Epithelial cell of esophagus (primary cell): ENCODE measurements at regions not wholly inside any gene's neighbourhood (a gene's known extent, or its start where the extent isn't known, plus 50 kb on each side); places are given as distances from the start of the nearest gene placed in this dataset.

Source experiments
- DNase-seq: peaks from one replicate; pipeline ENCODE4 v3.0.0; 2010; ENCODE audit warnings: low read depth
- H3K4me3 ChIP-seq: 2 replicates; pipeline ENCODE4 v1.5.1; 2011; ENCODE audit warnings: mild to moderate bottlenecking, low read length, control low read depth
- CTCF ChIP-seq: IDR thresholded peaks from 2 replicates; pipeline ENCODE4 v1.5.1; 2011; ENCODE audit warnings: low read depth, mild to moderate bottlenecking, low read length, control low read depth, inconsistent platforms; ENCODE audit not compliant: insufficient read depth; ENCODE audit errors: missing control alignments

DNA sequence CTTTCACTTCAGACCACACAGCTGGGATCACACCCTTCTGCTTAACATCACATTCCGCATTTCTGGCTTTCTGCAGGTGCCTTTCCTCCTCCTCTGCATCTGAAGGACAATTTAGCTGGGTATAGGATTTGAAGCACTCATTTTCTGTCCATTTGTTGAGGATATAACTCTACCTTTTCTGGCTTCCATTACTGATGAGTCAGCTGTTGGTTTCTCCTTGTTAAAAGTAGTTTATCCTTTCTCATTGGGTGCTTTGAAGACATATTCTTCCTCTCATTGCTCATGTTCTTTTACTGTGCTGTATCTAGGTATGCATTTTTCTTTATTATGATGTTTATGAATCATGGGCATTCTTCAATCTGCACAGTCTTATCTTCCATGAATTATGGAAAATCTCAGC, 199.3 kb upstream of the SOX1 start:
- no peak overlapping the region for H3K4me3 ChIP-seq
- no peak for DNase-seq
- no peak for TF ChIP-seq CTCF

DNA sequence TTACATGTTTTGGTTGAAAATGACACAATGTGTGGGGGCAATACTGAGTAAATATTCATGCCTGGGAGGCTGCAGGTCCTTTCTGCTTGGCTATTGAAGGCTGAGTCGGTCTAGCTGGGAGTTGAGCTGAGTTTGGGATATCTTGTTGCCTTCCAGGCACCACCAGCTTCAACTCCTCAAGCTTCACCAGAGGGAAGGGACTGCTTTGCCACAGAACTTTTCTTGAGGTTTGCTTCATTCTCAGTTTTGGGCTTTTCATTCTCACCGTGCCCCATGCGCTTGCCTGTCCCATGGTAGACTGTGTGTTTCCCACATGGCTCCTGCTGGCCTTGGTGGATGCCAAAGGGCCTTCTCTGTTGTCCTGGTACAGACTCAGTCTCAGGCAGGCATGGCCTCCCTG, 198.2 kb upstream of the SOX1 start:
- no peak for TF ChIP-seq CTCF
- H3K4me3 ChIP-seq, result no peak overlapping the region
- no peak for DNase-seq

GRCh38 chr13:111872475-111873150, 194.3 kb upstream of the SOX1 start:
- H3K4me3 ChIP-seq, result no peak overlapping the region
- no peak for DNase-seq
- TF ChIP-seq CTCF, result no peak

DNA sequence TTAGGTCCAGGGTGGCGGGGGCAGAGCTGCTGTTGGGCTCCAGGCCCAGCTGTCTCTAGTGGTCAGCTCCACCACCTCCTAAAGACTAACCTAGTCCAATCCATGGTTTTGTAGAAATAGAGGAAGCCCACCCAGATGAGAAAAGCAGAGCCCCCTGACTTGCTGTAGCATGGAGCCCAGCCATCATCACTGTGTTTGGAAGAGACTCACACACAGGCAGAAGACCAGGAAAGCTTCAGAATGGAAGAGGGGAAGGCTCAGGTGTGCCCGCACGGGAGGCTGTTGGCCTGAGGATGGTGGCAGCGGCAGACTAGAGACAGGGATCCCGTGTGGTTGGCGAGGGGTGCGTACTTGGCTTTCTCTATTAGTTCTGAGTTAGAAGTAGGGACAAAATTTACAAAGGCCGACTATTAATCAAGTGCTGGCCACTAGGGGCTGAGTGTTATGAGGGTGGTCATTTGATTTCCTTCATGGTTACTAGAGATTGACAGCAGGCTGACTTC, 193.2 kb upstream of the SOX1 start:
- H3K4me3 ChIP-seq, result no peak overlapping the region
- TF ChIP-seq CTCF, result no peak
- DNase-seq, result no peak

DNA sequence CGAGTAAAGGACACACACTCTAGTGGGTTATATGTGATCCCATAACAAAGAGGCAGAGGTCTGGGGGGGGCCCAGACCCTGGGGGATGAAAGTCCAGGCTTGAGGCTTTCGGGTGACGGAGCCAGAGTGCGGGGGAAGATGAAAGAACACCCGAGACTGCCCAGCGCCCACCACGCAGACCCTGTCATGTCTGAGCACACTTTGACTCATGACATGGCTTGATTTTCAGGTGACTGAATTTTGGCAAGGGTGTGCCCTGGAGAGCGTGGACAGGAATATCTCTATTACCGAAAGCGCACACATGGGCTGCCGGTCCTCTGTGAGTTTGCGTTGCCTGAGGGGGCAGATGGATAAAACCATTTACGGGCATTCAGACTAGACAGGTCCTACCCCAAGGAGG, 192.0 kb upstream of the SOX1 start:
- TF ChIP-seq CTCF, result no peak
- DNase-seq, result no peak

DNA sequence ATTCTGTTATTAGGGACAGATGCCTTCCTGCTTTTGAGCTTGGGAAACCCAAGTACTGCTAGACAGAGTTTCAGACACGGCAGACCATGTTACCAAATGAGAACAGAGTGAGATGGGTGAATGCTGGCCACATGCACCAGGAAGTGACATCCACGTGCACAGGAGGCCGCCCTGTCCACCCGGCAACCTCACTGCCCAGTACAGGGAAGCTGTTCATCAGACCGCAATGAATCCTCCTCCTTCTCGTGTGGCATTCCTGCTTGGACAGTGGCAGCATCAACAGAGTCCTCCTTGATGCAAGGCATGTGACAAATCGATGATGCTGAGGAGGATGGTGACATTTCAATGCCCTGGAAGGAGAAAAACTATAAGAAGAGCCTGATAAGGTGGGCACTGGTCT, 191.0 kb upstream of the SOX1 start:
- DNase-seq, result no peak
- no peak overlapping the region for H3K4me3 ChIP-seq
- TF ChIP-seq CTCF, result no peak

More for the DNA sequence above, 192.0 kb upstream of the SOX1 start:
- H3K4me3 ChIP-seq, result no peak overlapping the region

DNA sequence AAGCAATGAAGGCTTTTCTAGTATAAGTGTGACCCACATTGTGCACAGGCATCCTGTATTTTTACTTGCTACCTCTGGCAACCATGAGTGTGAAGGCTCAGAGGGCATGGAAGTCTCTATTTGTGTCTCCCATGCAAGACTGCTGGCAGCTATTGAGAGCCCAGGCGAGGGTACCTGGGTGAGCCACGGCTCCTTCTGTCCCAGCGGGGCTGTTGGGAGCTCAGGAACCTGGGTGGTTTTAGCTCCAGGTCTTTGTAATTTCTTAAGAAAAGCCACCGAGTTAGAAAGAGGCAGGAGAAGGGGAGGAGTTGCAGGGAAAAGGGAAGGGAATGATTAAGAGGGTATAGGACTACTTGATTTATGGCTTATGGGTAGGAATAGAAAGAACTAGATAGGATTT, 190.4 kb upstream of the SOX1 start:
- DNase-seq, result no peak
- no peak overlapping the region for H3K4me3 ChIP-seq

More for the DNA sequence above, 190.4 kb upstream of the SOX1 start:
- TF ChIP-seq CTCF, result no peak
